IMR-90 (cell line): ENCODE measurements at regions not wholly inside any gene's neighbourhood (a gene's known extent, or its start where the extent isn't known, plus 50 kb on each side); places are given as distances from the start of the nearest gene placed in this dataset.
A peak's percentile ranks its signal among the peaks of the same experiment; 100 is the strongest.

Source experiments
- CEBPB ChIP-seq: IDR thresholded peaks from 2 replicates; pipeline ENCODE4 v1.6.1; 2012; ENCODE audit warnings: low read depth, low read length, improper control_type of control experiment
- FOS ChIP-seq: fragments of 150-350 bp; IDR thresholded peaks from 2 replicates; pipeline ENCODE4 v1.6.1; 2016; ENCODE audit warnings: low read depth, low read length
- MAFK ChIP-seq: IDR thresholded peaks from 2 replicates; pipeline ENCODE4 v1.6.1; 2012; ENCODE audit warnings: low read depth, low read length, improper control_type of control experiment
- MAZ ChIP-seq: IDR thresholded peaks from 2 replicates; pipeline ENCODE4 v1.6.1; 2012; ENCODE audit warnings: low read depth, mild to moderate bottlenecking, low read length, improper control_type of control experiment, moderate library complexity, borderline replicate concordance
- MXI1 ChIP-seq: IDR thresholded peaks from 2 replicates; pipeline ENCODE4 v1.6.1; 2012; ENCODE audit warnings: low read depth, mild to moderate bottlenecking, low read length, moderate library complexity, borderline replicate concordance
- POLR2A ChIP-seq: IDR thresholded peaks from 2 replicates; pipeline ENCODE4 v1.6.1; 2012; ENCODE audit warnings: mild to moderate bottlenecking, low read depth, low read length
- RAD21 ChIP-seq: IDR thresholded peaks from 2 replicates; pipeline ENCODE4 v1.6.1; 2012; ENCODE audit warnings: low read length, improper control_type of control experiment
- RCOR1 ChIP-seq: IDR thresholded peaks from 2 replicates; pipeline ENCODE4 v1.6.1; 2012; ENCODE audit warnings: mild to moderate bottlenecking, low read length, improper control_type of control experiment; ENCODE audit not compliant: insufficient replicate concordance
- RFX5 ChIP-seq: IDR thresholded peaks from 2 replicates; pipeline ENCODE4 v1.8.0; 2012; ENCODE audit warnings: low read depth, mild to moderate bottlenecking, low read length, moderate library complexity
- SMC3 ChIP-seq: fragments of 150-350 bp; IDR thresholded peaks from 2 replicates; pipeline ENCODE4 v1.6.1; 2016; ENCODE audit warnings: low read depth, mild to moderate bottlenecking, antibody characterized with exemption, low read length, moderate library complexity
- TF ChIP-seq, protein P1 (sequence below): conservative IDR thresholded peaks from 2 replicates; pipeline ENCODE4 v1.5.1; 2012; ENCODE audit warnings: mild to moderate bottlenecking, low read depth, low read length, improper control_type of control experiment
- TF ChIP-seq, protein P2 (sequence below): fragments of 150-350 bp; IDR thresholded peaks from 2 replicates; pipeline ENCODE4 v1.6.1; 2017; ENCODE audit warnings: mild to moderate bottlenecking, antibody characterized with exemption, low read length, low read depth

- no peak for TF ChIP-seq FOS
- TF ChIP-seq RFX5 = no peak
- TF ChIP-seq, protein P1, sequence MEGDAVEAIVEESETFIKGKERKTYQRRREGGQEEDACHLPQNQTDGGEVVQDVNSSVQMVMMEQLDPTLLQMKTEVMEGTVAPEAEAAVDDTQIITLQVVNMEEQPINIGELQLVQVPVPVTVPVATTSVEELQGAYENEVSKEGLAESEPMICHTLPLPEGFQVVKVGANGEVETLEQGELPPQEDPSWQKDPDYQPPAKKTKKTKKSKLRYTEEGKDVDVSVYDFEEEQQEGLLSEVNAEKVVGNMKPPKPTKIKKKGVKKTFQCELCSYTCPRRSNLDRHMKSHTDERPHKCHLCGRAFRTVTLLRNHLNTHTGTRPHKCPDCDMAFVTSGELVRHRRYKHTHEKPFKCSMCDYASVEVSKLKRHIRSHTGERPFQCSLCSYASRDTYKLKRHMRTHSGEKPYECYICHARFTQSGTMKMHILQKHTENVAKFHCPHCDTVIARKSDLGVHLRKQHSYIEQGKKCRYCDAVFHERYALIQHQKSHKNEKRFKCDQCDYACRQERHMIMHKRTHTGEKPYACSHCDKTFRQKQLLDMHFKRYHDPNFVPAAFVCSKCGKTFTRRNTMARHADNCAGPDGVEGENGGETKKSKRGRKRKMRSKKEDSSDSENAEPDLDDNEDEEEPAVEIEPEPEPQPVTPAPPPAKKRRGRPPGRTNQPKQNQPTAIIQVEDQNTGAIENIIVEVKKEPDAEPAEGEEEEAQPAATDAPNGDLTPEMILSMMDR = peak; percentile 75
- peak; percentile 77 for TF ChIP-seq RAD21
- no peak for TF ChIP-seq MAFK
- peak; percentile 63; the same call in 1 of the 2 replicates for TF ChIP-seq POLR2A
- peak; percentile 92; the same call in 1 of the 2 replicates for TF ChIP-seq MAZ
- no peak for TF ChIP-seq MXI1
- TF ChIP-seq, protein P2, sequence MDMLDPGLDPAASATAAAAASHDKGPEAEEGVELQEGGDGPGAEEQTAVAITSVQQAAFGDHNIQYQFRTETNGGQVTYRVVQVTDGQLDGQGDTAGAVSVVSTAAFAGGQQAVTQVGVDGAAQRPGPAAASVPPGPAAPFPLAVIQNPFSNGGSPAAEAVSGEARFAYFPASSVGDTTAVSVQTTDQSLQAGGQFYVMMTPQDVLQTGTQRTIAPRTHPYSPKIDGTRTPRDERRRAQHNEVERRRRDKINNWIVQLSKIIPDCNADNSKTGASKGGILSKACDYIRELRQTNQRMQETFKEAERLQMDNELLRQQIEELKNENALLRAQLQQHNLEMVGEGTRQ = no peak
- TF ChIP-seq SMC3 = peak; percentile 54
- no peak for TF ChIP-seq CEBPB
- TF ChIP-seq RCOR1 = no peak
Observed at GRCh38 chr10:78302989-78303854, 269.6 kb downstream of the RPS24 start.
